H9 (cell line): ENCODE measurements at regions not wholly inside any gene's neighbourhood (a gene's known extent, or its start where the extent isn't known, plus 50 kb on each side); places are given as distances from the start of the nearest gene placed in this dataset.

Source experiments
- DNase-seq: peaks from one replicate; pipeline ENCODE4 v3.0.0-alpha.2; 2017
- H2AFZ ChIP-seq: one replicate; pipeline ENCODE4 v1.6.1; 2013; ENCODE audit warnings: mild to moderate bottlenecking, low read length, control low read depth, moderate library complexity
- H2AK5ac ChIP-seq: 2 replicates; pipeline ENCODE4 v1.6.1; 2013; ENCODE audit warnings: low read length, control low read depth, mixed read lengths; ENCODE audit not compliant: insufficient read length
- H2BK120ac ChIP-seq: one replicate; pipeline ENCODE4 v1.6.1; 2013; ENCODE audit warnings: low read depth, mild to moderate bottlenecking, low read length, control low read depth, inconsistent platforms; ENCODE audit not compliant: poor library complexity, severe bottlenecking
- H2BK12ac ChIP-seq: 2 replicates; pipeline ENCODE4 v1.6.1; 2013; ENCODE audit warnings: low read length, control low read depth, mixed read lengths, low read depth; ENCODE audit not compliant: insufficient read length
- H2BK15ac ChIP-seq: 2 replicates; pipeline ENCODE4 v1.6.1; 2013; ENCODE audit warnings: low read depth, low read length, control low read depth
- H2BK20ac ChIP-seq: one replicate; pipeline ENCODE4 v1.6.1; 2013; ENCODE audit warnings: low read depth, mild to moderate bottlenecking, low read length, control low read depth, inconsistent platforms; ENCODE audit not compliant: poor library complexity, severe bottlenecking
- H2BK5ac ChIP-seq: 2 replicates; pipeline ENCODE4 v1.6.1; 2013; ENCODE audit warnings: low read length, control low read depth, mixed read lengths; ENCODE audit not compliant: insufficient read length
- H3K14ac ChIP-seq: 2 replicates; pipeline ENCODE4 v1.6.1; 2013; ENCODE audit warnings: low read length, control low read depth; ENCODE audit not compliant: insufficient read depth
- H3K18ac ChIP-seq: 2 replicates; pipeline ENCODE4 v1.6.1; 2013; ENCODE audit warnings: low read depth, mild to moderate bottlenecking, mixed read lengths, low read length, control low read depth; ENCODE audit not compliant: insufficient read length
- H3K23ac ChIP-seq: 2 replicates; pipeline ENCODE4 v1.6.1; 2013; ENCODE audit warnings: low read length, control low read depth, mixed read lengths, low read depth; ENCODE audit not compliant: insufficient read length
- H3K23me2 ChIP-seq: 2 replicates; pipeline ENCODE4 v1.6.1; 2013; ENCODE audit warnings: low read depth, mild to moderate bottlenecking, mixed read lengths, low read length, control low read depth; ENCODE audit not compliant: insufficient read length, poor library complexity, severe bottlenecking
- H3K27ac ChIP-seq: 2 replicates; pipeline ENCODE4 v1.5.1; 2013; ENCODE audit warnings: low read length, control low read depth, mixed read lengths, low read depth; ENCODE audit not compliant: insufficient read length
- H3K27me3 ChIP-seq: 2 replicates; pipeline ENCODE4 v1.6.1; 2013; ENCODE audit warnings: low read length, control low read depth, inconsistent platforms; ENCODE audit not compliant: insufficient read depth
- H3K4ac ChIP-seq: 2 replicates; pipeline ENCODE4 v1.6.1; 2013; ENCODE audit warnings: low read depth, mild to moderate bottlenecking, control low read depth, inconsistent platforms, low read length, moderate library complexity
- H3K4me1 ChIP-seq: 2 replicates; pipeline ENCODE4 v1.6.1; 2013; ENCODE audit warnings: low read length, control low read depth, inconsistent platforms; ENCODE audit not compliant: insufficient read depth
- H3K4me2 ChIP-seq: 2 replicates; pipeline ENCODE4 v1.6.1; 2013; ENCODE audit warnings: low read length, control low read depth, mixed read lengths; ENCODE audit not compliant: insufficient read length, insufficient read depth
- H3K56ac ChIP-seq: 2 replicates; pipeline ENCODE4 v1.6.1; 2013; ENCODE audit warnings: low read depth, mild to moderate bottlenecking, mixed read lengths, low read length, control low read depth; ENCODE audit not compliant: insufficient read length
- H3K79me1 ChIP-seq: 2 replicates; pipeline ENCODE4 v1.6.1; 2013; ENCODE audit warnings: low read depth, mild to moderate bottlenecking, moderate library complexity, low read length, control low read depth, inconsistent platforms; ENCODE audit not compliant: insufficient read depth, poor library complexity, severe bottlenecking
- H3K79me2 ChIP-seq: 2 replicates; pipeline ENCODE4 v1.6.1; 2013; ENCODE audit warnings: low read length, control low read depth, inconsistent platforms; ENCODE audit not compliant: insufficient read depth
- H3K9ac ChIP-seq: 2 replicates; pipeline ENCODE4 v1.6.1; 2013; ENCODE audit warnings: low read length, control low read depth, mixed read lengths; ENCODE audit not compliant: insufficient read length; ENCODE audit errors: extremely low read depth
- H3K9me3 ChIP-seq: one replicate; pipeline ENCODE4 v1.6.1; 2013; ENCODE audit warnings: low read depth, low read length, inconsistent platforms; ENCODE audit not compliant: control insufficient read depth
- H3T11ph ChIP-seq: one replicate; pipeline ENCODE4 v1.6.1; 2013; ENCODE audit warnings: mild to moderate bottlenecking, low read length, control low read depth, inconsistent platforms
- H4K20me1 ChIP-seq: one replicate; pipeline ENCODE4 v1.6.1; 2013; ENCODE audit not compliant: control insufficient read depth, insufficient read length, insufficient read depth
- H4K5ac ChIP-seq: 2 replicates; pipeline ENCODE4 v1.6.1; 2013; ENCODE audit warnings: low read depth, mild to moderate bottlenecking, mixed read lengths, low read length, control low read depth; ENCODE audit not compliant: insufficient read length
- H4K8ac ChIP-seq: replicated peaks from 2 replicates; pipeline ENCODE4 v1.6.1; 2013; ENCODE audit warnings: low read length, control low read depth, mixed read lengths, low read depth; ENCODE audit not compliant: insufficient read length
- H4K91ac ChIP-seq: 2 replicates; pipeline ENCODE4 v1.6.1; 2013; ENCODE audit warnings: low read depth, mild to moderate bottlenecking, moderate library complexity, mixed read lengths, low read length, control low read depth; ENCODE audit not compliant: insufficient read length
- H3K27ac Mint-ChIP-seq, 3 experiments: 2 replicates in 2 of 3; 3 replicates in 1 of 3; pipeline ENCODE4 v1.8.0; 2020 to 2021; ENCODE audit warnings: mixed read lengths in 3 of 3, mild to moderate bottlenecking in 1 of 3, moderate library complexity in 1 of 3
- H3K27me3 Mint-ChIP-seq: 2 replicates; pipeline ENCODE4 v1.8.0; 2021; ENCODE audit warnings: low read depth, mild to moderate bottlenecking, moderate library complexity, mixed read lengths
- H3K36me3 Mint-ChIP-seq, 3 experiments: 2 replicates in 2 of 3; 3 replicates in 1 of 3; pipeline ENCODE4 v1.8.0; 2020 to 2021; ENCODE audit warnings: low read depth in 3 of 3, mixed read lengths in 3 of 3; ENCODE audit not compliant: insufficient read depth in 1 of 3
- H3K4me1 Mint-ChIP-seq, 2 experiments: 2 replicates each; pipeline ENCODE4 v1.8.0; 2020; ENCODE audit warnings: mixed read lengths in 2 of 2
- H3K4me3 Mint-ChIP-seq, 2 experiments: 2 replicates in 1 of 2; 3 replicates in 1 of 2; pipeline ENCODE4 v1.8.0; 2020 to 2021; ENCODE audit warnings: mild to moderate bottlenecking in 2 of 2, mixed read lengths in 2 of 2, moderate library complexity in 1 of 2
- H3K9me3 Mint-ChIP-seq, 2 experiments: 2 replicates in 1 of 2; 3 replicates in 1 of 2; pipeline ENCODE4 v1.8.0; 2020; ENCODE audit warnings: mild to moderate bottlenecking in 2 of 2, mixed read lengths in 2 of 2, moderate library complexity in 1 of 2
- CTCF ChIP-seq: fragments of 200-600 bp; sonication (generic); conservative IDR thresholded peaks from 3 replicates; pipeline ENCODE4 v1.8.0; 2021; ENCODE audit warnings: antibody characterized with exemption, mild to moderate bottlenecking
- WGBS: extraction: QIAGEN DNeasy Blood & Tissue Kit; methylation state at CpG from one replicate; pipeline ENCODE4 v1.1.7; 2013; ENCODE audit warnings: missing lambda C conversion rate, low lambda C conversion rate, mixed read lengths; ENCODE audit not compliant: insufficient read length; ENCODE audit errors: extremely low coverage; 5-methylcytosine and 5-hydroxymethylcytosine counted together

- Mint-ChIP-seq H3K27me3 (no peaks in the 10 kb centered on the region), H3K4me1 (no peaks in the 10 kb centered on the region), H3K27ac (peak overlapping the region in 1 of 3 experiments; percentile 29; a peak in 1 of 7 replicates), H3K4me3 (no peak overlapping the region), H3K9me3 (no peaks in the 10 kb centered on the region), H3K36me3 (no peaks in the 10 kb centered on the region)
- Histone ChIP-seq H2BK15ac (no peak overlapping the region), H3K9ac (no peak overlapping the region), H2BK20ac (no peak overlapping the region), H3K56ac (no peak overlapping the region), H2BK5ac (no peak overlapping the region), H3K18ac (no peak overlapping the region), H4K8ac (no peak overlapping the region), H3K79me1 (no peaks in the 10 kb centered on the region), H2AFZ (no peak overlapping the region), H4K5ac (no peak overlapping the region), H3K23me2 (no peaks in the 10 kb centered on the region), H3K4ac (no peak overlapping the region), H2BK120ac (no peak overlapping the region), H3K23ac (no peak overlapping the region), H3K4me1 (no peaks in the 10 kb centered on the region), H2AK5ac (no peak overlapping the region), H3K27ac (no peak overlapping the region), H3K27me3 (no peaks in the 10 kb centered on the region), H3K14ac (no peak overlapping the region), H2BK12ac (no peak overlapping the region), H3K4me2 (no peak overlapping the region), H3K9me3 (no peaks in the 10 kb centered on the region), H4K91ac (no peak overlapping the region), H3T11ph (no peak overlapping the region), H4K20me1 (no peaks in the 10 kb centered on the region), H3K79me2 (no peaks in the 10 kb centered on the region)
- DNase-seq: no peak
- no peak for TF ChIP-seq CTCF
- WGBS: no CpG with 5 or more reads among the region's 2 CpGs
Measured at GRCh38 chr7:113784316-113784715, 134.5 kb downstream of the PPP1R3A start.
